HEK293 (cell line): ENCODE measurements at regions not wholly inside any gene's neighbourhood (a gene's known extent, or its start where the extent isn't known, plus 50 kb on each side); places are given as distances from the start of the nearest gene placed in this dataset.

Source experiments
- CTCF ChIA-PET: fragments of 350-600 bp; formaldehyde crosslinking; extraction: SDS; loops from one replicate; lab custom pipeline; 2021; ENCODE audit warnings: antibody characterized with exemption; lab: Yijun Ruan, JAX
- POLR2A ChIA-PET: fragments of 300-600 bp; formaldehyde crosslinking; extraction: SDS; loops from one replicate; lab custom pipeline; 2020; ENCODE audit warnings: antibody characterized with exemption, inconsistent platforms; lab: Yijun Ruan, JAX
- H3K27ac ChIP-seq: fragments of 200-500 bp; sonication (Bioruptor generic); 2 replicates; pipeline ENCODE4 v1.5.1; 2014; ENCODE audit warnings: low read depth, low read length, control low read depth, inconsistent platforms; ENCODE audit errors: extremely low read depth
- H3K36me3 ChIP-seq, 2 experiments: fragments of 200-500 bp in 1 of 2; sonication (Bioruptor generic) in 1 of 2; 1 replicate in 1 of 2; 2 replicates in 1 of 2; pipeline ENCODE4 v1.5.1; 2014 to 2017; ENCODE audit warnings: inconsistent platforms in 2 of 2, low read length in 2 of 2; ENCODE audit not compliant: control insufficient read depth in 2 of 2, insufficient read depth in 1 of 2
- H3K4me1 ChIP-seq: fragments of 200-500 bp; sonication (Bioruptor generic); 2 replicates; pipeline ENCODE4 v1.5.1; 2014; ENCODE audit warnings: mild to moderate bottlenecking, low read length, inconsistent platforms; ENCODE audit not compliant: control insufficient read depth, insufficient read depth
- H3K4me3 ChIP-seq: 2 replicates; pipeline ENCODE4 v1.5.1; 2011; ENCODE audit warnings: low read depth, mild to moderate bottlenecking, control low read depth, low read length, moderate library complexity
- H3K9me3 ChIP-seq: fragments of 200-500 bp; sonication (Bioruptor generic); 2 replicates; pipeline ENCODE4 v1.5.1; 2014; ENCODE audit warnings: low read depth, low read length, inconsistent platforms; ENCODE audit not compliant: control insufficient read depth, insufficient read depth
- BCL11B ChIP-seq: fragments of 450-650 bp; formaldehyde crosslinking; IDR thresholded peaks from 2 replicates; pipeline ENCODE4 v1.5.1; 2016; ENCODE audit warnings: low read depth, missing biosample characterization, missing genetic modification characterization
- EGR2 ChIP-seq: fragments of 450-650 bp; formaldehyde crosslinking; IDR thresholded peaks from 2 replicates; pipeline ENCODE4 v1.5.1; 2016; ENCODE audit warnings: low read depth, missing biosample characterization, missing genetic modification characterization
- GLI2 ChIP-seq: fragments of 450-650 bp; formaldehyde crosslinking; IDR thresholded peaks from 2 replicates; pipeline ENCODE4; 2017; ENCODE audit warnings: missing biosample characterization, missing genetic modification characterization, low read depth, borderline replicate concordance
- SETDB1 ChIP-seq: IDR thresholded peaks from one replicate; pipeline ENCODE4 v1.6.1; 2017; ENCODE audit warnings: mild to moderate bottlenecking, low read length, moderate library complexity, mixed read lengths; ENCODE audit not compliant: insufficient read length
- YY1 ChIP-seq: fragments of 450-650 bp; formaldehyde crosslinking; IDR thresholded peaks from 2 replicates; pipeline ENCODE4 v1.5.1; 2018; ENCODE audit warnings: missing biosample characterization, missing genetic modification characterization
- ZEB2 ChIP-seq: fragments of 450-650 bp; formaldehyde crosslinking; IDR thresholded peaks from 2 replicates; pipeline ENCODE4 v1.5.1; 2016; ENCODE audit warnings: missing biosample characterization, missing genetic modification characterization
- ZIC2 ChIP-seq: fragments of 450-650 bp; formaldehyde crosslinking; IDR thresholded peaks from 2 replicates; pipeline ENCODE4 v1.5.1; 2016; ENCODE audit warnings: missing biosample characterization, missing genetic modification characterization
- ZNF24 ChIP-seq: fragments of 450-650 bp; formaldehyde crosslinking; IDR thresholded peaks from 2 replicates; pipeline ENCODE4 v1.5.1; 2016; ENCODE audit warnings: missing biosample characterization, missing genetic modification characterization
- ZNF48 ChIP-seq: fragments of 450-650 bp; formaldehyde crosslinking; IDR thresholded peaks from 2 replicates; pipeline ENCODE4 v1.5.1; 2016; ENCODE audit warnings: missing biosample characterization, missing genetic modification characterization
- ZNF558 ChIP-seq: fragments of 450-650 bp; formaldehyde crosslinking; IDR thresholded peaks from 2 replicates; pipeline ENCODE4 v1.5.1; 2016; ENCODE audit warnings: missing biosample characterization, missing genetic modification characterization
- ZNF610 ChIP-seq: fragments of 450-650 bp; formaldehyde crosslinking; IDR thresholded peaks from 2 replicates; pipeline ENCODE4 v1.5.1; 2016; ENCODE audit warnings: missing biosample characterization, missing genetic modification characterization, borderline replicate concordance
- ZNF768 ChIP-seq: fragments of 450-650 bp; formaldehyde crosslinking; IDR thresholded peaks from 2 replicates; pipeline ENCODE4 v1.5.1; 2018; ENCODE audit warnings: missing biosample characterization, mild to moderate bottlenecking, missing genetic modification characterization
- TF ChIP-seq, protein P1 (sequence below): fragments of 450-650 bp; formaldehyde crosslinking; IDR thresholded peaks from 2 replicates; pipeline ENCODE4 v1.5.1; 2017; ENCODE audit warnings: missing biosample characterization, missing genetic modification characterization
- TF ChIP-seq, protein P2 (sequence below): fragments of 450-650 bp; formaldehyde crosslinking; IDR thresholded peaks from 2 replicates; pipeline ENCODE4 v1.5.1; 2016; ENCODE audit warnings: missing biosample characterization, missing genetic modification characterization
- TF ChIP-seq, protein P3 (sequence below): fragments of 450-650 bp; formaldehyde crosslinking; IDR thresholded peaks from 2 replicates; pipeline ENCODE4 v1.5.1; 2017; ENCODE audit warnings: missing biosample characterization, missing genetic modification characterization
- TF ChIP-seq, protein P4 (sequence below): fragments of 450-650 bp; formaldehyde crosslinking; IDR thresholded peaks from 2 replicates; pipeline ENCODE4 v1.5.1; 2016; ENCODE audit warnings: missing biosample characterization, missing genetic modification characterization, borderline replicate concordance
- TF ChIP-seq, protein P5 (sequence below): fragments of 450-650 bp; formaldehyde crosslinking; IDR thresholded peaks from 2 replicates; pipeline ENCODE4 v1.5.1; 2016; ENCODE audit warnings: missing biosample characterization, missing genetic modification characterization, low read depth

DNA sequence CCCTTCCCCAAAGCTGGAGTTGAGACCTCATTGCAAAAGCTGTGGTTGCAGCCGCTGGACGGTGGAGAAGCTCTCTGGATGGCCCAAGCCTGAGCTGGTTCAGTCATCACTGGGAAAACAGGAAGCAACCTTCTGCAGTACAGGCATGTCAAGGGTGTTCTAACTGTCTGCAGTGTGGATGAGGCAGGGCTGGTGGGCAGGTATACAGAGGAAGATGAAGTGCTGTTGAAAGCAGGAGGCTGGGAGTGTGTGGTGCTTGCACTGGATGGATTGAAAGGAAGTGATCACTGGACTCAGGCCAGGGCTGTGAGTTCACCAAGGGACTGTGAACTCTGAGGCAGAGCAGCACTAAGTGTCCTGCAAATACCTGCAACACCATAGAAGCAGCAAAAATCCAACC is 89.0 kb upstream of the NOX3 start:
- Histone ChIP-seq H3K27ac (no peak overlapping the region), H3K36me3 (no peaks in the 10 kb centered on the region), H3K4me3 (no peak overlapping the region), H3K4me1 (no peaks in the 10 kb centered on the region), H3K9me3 (no peaks in the 10 kb centered on the region)
- CTCF ChIA-PET, result no interaction called here
- no peak for TF ChIP-seq ZNF768
- no peak for TF ChIP-seq ZEB2 (tag by site-specific recombination)
- POLR2A ChIA-PET, result no interaction called here

DNA sequence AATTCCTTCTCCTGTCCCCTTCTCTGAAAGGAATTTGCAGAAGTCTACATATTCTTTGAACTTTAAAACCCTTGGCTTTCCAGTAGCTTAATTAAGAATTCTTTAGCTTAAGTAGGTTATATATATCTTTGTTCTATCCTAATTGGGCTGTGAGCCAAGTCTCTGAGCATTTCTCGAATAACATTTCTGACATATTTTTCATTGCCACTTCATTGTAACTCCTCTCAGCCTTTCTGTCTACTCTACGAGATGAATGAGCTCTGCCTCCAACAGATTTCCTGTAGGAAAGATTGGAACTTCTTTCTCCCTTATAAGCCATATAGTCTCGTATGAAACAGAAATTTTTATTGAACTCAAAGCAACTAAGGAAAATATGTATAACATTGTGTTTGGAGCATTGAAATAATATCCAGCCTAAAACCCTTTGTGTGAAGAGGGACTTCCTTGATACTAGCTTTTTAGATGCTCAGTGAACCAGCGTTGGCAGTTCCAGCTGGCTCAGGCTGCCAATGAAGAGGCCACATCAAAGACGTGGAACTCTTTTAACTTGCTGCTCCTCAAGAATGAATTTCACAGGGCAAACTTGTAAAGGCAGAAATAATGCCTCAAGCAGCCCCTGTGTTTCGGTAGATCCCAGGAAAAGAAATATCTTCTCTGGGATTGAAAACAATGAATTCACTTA is 87.7 kb upstream of the NOX3 start:
- ChIA-PET POLR2A (no interaction called here), CTCF (interaction anchor here (0.5 to 2.2 kb wide), 3 partner anchors 11 to 736 kb away, joined by 3 to 8 read pairs (median 3); no protein-coding TSS in a partner anchor)
- no peaks in the 10 kb centered on the region for H3K9me3 ChIP-seq
- H3K36me3 ChIP-seq, result no peaks in the 10 kb centered on the region
- no peak overlapping the region for H3K4me3 ChIP-seq
- no peaks in the 10 kb centered on the region for H3K4me1 ChIP-seq
- no peak for TF ChIP-seq GLI2 (tag by site-specific recombination)
- TF ChIP-seq BCL11B (tag by site-specific recombination), result no peak
- TF ChIP-seq ZEB2 (tag by site-specific recombination), result no peak
- TF ChIP-seq, protein P1, sequence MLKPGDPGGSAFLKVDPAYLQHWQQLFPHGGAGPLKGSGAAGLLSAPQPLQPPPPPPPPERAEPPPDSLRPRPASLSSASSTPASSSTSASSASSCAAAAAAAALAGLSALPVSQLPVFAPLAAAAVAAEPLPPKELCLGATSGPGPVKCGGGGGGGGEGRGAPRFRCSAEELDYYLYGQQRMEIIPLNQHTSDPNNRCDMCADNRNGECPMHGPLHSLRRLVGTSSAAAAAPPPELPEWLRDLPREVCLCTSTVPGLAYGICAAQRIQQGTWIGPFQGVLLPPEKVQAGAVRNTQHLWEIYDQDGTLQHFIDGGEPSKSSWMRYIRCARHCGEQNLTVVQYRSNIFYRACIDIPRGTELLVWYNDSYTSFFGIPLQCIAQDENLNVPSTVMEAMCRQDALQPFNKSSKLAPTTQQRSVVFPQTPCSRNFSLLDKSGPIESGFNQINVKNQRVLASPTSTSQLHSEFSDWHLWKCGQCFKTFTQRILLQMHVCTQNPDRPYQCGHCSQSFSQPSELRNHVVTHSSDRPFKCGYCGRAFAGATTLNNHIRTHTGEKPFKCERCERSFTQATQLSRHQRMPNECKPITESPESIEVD (tag by site-specific recombination), result no peak
- no peak for TF ChIP-seq SETDB1
- TF ChIP-seq ZNF48 (tag by site-specific recombination), result no peak
- TF ChIP-seq, protein P2, sequence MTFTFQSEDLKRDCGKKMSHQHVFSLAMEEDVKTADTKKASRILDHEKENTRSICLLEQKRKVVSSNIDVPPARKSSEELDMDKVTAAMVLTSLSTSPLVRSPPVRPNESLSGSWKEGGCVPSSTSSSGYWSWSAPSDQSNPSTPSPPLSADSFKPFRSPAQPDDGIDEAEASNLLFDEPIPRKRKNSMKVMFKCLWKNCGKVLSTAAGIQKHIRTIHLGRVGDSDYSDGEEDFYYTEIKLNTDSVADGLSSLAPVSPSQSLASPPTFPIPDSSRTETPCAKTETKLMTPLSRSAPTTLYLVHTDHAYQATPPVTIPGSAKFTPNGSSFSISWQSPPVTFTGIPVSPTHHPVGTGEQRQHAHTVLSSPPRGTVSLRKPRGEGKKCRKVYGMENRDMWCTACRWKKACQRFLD (tag by site-specific recombination), result no peak
- TF ChIP-seq ZNF558 (tag by site-specific recombination), result no peak
- TF ChIP-seq YY1 (tag by site-specific recombination), result no peak
- no peak for TF ChIP-seq ZNF610 (tag by site-specific recombination)
- TF ChIP-seq, protein P3, sequence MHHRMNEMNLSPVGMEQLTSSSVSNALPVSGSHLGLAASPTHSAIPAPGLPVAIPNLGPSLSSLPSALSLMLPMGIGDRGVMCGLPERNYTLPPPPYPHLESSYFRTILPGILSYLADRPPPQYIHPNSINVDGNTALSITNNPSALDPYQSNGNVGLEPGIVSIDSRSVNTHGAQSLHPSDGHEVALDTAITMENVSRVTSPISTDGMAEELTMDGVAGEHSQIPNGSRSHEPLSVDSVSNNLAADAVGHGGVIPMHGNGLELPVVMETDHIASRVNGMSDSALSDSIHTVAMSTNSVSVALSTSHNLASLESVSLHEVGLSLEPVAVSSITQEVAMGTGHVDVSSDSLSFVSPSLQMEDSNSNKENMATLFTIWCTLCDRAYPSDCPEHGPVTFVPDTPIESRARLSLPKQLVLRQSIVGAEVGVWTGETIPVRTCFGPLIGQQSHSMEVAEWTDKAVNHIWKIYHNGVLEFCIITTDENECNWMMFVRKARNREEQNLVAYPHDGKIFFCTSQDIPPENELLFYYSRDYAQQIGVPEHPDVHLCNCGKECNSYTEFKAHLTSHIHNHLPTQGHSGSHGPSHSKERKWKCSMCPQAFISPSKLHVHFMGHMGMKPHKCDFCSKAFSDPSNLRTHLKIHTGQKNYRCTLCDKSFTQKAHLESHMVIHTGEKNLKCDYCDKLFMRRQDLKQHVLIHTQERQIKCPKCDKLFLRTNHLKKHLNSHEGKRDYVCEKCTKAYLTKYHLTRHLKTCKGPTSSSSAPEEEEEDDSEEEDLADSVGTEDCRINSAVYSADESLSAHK (tag by site-specific recombination), result no peak
- no peak for TF ChIP-seq ZNF24 (tag by site-specific recombination)
- no peak overlapping the region for H3K27ac ChIP-seq

DNA sequence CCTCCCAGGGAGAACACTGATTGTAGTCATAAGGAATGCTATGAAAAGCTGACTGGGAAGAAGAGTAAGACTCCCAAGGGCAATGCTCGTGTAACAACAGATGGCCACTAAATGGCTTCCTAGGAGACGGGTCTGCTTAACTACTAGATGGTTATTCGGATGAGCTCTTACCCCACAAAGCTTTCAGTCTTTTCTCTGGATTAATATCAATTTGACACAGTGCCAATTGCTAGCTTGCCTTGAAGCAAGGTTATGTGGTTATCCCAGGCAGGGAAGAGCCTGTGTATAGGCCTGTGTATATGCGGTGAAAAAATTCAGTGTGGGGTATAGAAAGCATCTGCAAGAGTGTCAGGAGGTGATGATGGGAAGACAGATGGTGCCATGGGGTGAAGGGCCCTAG is 86.4 kb upstream of the NOX3 start:
- CTCF ChIA-PET, result interaction anchor here (0.6 to 2.2 kb wide), 2 partner anchors 10 to 1469 kb away, joined by 4 to 8 read pairs; no protein-coding TSS in a partner anchor
- POLR2A ChIA-PET, result no interaction called here
- H3K27ac ChIP-seq, result no peak overlapping the region
- TF ChIP-seq, protein P4, sequence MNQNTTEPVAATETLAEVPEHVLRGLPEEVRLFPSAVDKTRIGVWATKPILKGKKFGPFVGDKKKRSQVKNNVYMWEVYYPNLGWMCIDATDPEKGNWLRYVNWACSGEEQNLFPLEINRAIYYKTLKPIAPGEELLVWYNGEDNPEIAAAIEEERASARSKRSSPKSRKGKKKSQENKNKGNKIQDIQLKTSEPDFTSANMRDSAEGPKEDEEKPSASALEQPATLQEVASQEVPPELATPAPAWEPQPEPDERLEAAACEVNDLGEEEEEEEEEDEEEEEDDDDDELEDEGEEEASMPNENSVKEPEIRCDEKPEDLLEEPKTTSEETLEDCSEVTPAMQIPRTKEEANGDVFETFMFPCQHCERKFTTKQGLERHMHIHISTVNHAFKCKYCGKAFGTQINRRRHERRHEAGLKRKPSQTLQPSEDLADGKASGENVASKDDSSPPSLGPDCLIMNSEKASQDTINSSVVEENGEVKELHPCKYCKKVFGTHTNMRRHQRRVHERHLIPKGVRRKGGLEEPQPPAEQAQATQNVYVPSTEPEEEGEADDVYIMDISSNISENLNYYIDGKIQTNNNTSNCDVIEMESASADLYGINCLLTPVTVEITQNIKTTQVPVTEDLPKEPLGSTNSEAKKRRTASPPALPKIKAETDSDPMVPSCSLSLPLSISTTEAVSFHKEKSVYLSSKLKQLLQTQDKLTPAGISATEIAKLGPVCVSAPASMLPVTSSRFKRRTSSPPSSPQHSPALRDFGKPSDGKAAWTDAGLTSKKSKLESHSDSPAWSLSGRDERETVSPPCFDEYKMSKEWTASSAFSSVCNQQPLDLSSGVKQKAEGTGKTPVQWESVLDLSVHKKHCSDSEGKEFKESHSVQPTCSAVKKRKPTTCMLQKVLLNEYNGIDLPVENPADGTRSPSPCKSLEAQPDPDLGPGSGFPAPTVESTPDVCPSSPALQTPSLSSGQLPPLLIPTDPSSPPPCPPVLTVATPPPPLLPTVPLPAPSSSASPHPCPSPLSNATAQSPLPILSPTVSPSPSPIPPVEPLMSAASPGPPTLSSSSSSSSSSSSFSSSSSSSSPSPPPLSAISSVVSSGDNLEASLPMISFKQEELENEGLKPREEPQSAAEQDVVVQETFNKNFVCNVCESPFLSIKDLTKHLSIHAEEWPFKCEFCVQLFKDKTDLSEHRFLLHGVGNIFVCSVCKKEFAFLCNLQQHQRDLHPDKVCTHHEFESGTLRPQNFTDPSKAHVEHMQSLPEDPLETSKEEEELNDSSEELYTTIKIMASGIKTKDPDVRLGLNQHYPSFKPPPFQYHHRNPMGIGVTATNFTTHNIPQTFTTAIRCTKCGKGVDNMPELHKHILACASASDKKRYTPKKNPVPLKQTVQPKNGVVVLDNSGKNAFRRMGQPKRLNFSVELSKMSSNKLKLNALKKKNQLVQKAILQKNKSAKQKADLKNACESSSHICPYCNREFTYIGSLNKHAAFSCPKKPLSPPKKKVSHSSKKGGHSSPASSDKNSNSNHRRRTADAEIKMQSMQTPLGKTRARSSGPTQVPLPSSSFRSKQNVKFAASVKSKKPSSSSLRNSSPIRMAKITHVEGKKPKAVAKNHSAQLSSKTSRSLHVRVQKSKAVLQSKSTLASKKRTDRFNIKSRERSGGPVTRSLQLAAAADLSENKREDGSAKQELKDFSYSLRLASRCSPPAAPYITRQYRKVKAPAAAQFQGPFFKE (tag by site-specific recombination), result no peak
- TF ChIP-seq, protein P5, sequence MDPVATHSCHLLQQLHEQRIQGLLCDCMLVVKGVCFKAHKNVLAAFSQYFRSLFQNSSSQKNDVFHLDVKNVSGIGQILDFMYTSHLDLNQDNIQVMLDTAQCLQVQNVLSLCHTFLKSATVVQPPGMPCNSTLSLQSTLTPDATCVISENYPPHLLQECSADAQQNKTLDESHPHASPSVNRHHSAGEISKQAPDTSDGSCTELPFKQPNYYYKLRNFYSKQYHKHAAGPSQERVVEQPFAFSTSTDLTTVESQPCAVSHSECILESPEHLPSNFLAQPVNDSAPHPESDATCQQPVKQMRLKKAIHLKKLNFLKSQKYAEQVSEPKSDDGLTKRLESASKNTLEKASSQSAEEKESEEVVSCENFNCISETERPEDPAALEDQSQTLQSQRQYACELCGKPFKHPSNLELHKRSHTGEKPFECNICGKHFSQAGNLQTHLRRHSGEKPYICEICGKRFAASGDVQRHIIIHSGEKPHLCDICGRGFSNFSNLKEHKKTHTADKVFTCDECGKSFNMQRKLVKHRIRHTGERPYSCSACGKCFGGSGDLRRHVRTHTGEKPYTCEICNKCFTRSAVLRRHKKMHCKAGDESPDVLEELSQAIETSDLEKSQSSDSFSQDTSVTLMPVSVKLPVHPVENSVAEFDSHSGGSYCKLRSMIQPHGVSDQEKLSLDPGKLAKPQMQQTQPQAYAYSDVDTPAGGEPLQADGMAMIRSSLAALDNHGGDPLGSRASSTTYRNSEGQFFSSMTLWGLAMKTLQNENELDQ (tag by site-specific recombination), result no peak
- no peak for TF ChIP-seq EGR2
- no peak for TF ChIP-seq ZIC2 (tag by site-specific recombination)
- TF ChIP-seq SETDB1, result no peak

More for the DNA sequence above, 86.4 kb upstream of the NOX3 start:
- H3K36me3 ChIP-seq, result no peaks in the 10 kb centered on the region
- no peak overlapping the region for H3K4me3 ChIP-seq
- no peaks in the 10 kb centered on the region for H3K4me1 ChIP-seq
- no peaks in the 10 kb centered on the region for H3K9me3 ChIP-seq
